WTC11 (cell line): ENCODE measurements at regions not wholly inside any gene's neighbourhood (a gene's known extent, or its start where the extent isn't known, plus 50 kb on each side); places are given as distances from the start of the nearest gene placed in this dataset.

Experiments used
- ATF2 ChIP-seq: sonication (generic); formaldehyde crosslinking; IDR thresholded peaks from 2 replicates; pipeline ENCODE4 v1.8.1; 2022; ENCODE audit warnings: low read depth, missing genetic modification reagents, borderline replicate concordance
- ATF3 ChIP-seq: sonication (generic); formaldehyde crosslinking; conservative IDR thresholded peaks from 2 replicates; pipeline ENCODE4 v1.8.1; 2022; ENCODE audit warnings: mild to moderate bottlenecking, missing genetic modification reagents
- CTCF ChIP-seq: fragments of 200-600 bp; IDR thresholded peaks from 2 replicates; pipeline ENCODE4 v1.8.0; 2022; ENCODE audit warnings: antibody characterized with exemption
- MAX ChIP-seq: sonication (generic); formaldehyde crosslinking; IDR thresholded peaks from 2 replicates; pipeline ENCODE4 v1.8.0; 2022; ENCODE audit warnings: mild to moderate bottlenecking, missing genetic modification reagents
- SOX15 ChIP-seq: fragments of 250-450 bp; sonication (Bioruptor Pico); IDR thresholded peaks from 2 replicates; pipeline ENCODE4 v1.9.0; 2021; ENCODE audit warnings: mild to moderate bottlenecking
- SP1 ChIP-seq: sonication (generic); formaldehyde crosslinking; conservative IDR thresholded peaks from 2 replicates; pipeline ENCODE4 v1.8.1; 2022; ENCODE audit warnings: missing genetic modification reagents
- ZBTB43 ChIP-seq: sonication (generic); formaldehyde crosslinking; IDR thresholded peaks from 2 replicates; pipeline ENCODE4 v1.8.1; 2023; ENCODE audit warnings: mild to moderate bottlenecking, missing genetic modification reagents
- ZNF416 ChIP-seq: fragments of 250-450 bp; sonication (Bioruptor Pico); IDR thresholded peaks from 2 replicates; pipeline ENCODE4 v1.9.0; 2021; ENCODE audit warnings: mild to moderate bottlenecking, inconsistent platforms
- TF ChIP-seq, protein P1 (sequence below): sonication (generic); formaldehyde crosslinking; IDR thresholded peaks from 2 replicates; pipeline ENCODE4 v1.8.0; 2022; ENCODE audit warnings: missing genetic modification reagents
- TF ChIP-seq, protein P2 (sequence below): sonication (generic); formaldehyde crosslinking; IDR thresholded peaks from 2 replicates; pipeline ENCODE4 v1.8.0; 2023; ENCODE audit warnings: missing genetic modification reagents, mild to moderate bottlenecking, borderline replicate concordance

- TF ChIP-seq SP1 = no peak
- no peak for TF ChIP-seq CTCF
- TF ChIP-seq MAX (CRISPR knock-in tag) = no peak
- TF ChIP-seq ZBTB43 = no peak
- TF ChIP-seq SOX15 (CRISPR knock-in tag) = no peak
- no peak for TF ChIP-seq ATF2 (CRISPR knock-in tag)
- TF ChIP-seq, protein P1, sequence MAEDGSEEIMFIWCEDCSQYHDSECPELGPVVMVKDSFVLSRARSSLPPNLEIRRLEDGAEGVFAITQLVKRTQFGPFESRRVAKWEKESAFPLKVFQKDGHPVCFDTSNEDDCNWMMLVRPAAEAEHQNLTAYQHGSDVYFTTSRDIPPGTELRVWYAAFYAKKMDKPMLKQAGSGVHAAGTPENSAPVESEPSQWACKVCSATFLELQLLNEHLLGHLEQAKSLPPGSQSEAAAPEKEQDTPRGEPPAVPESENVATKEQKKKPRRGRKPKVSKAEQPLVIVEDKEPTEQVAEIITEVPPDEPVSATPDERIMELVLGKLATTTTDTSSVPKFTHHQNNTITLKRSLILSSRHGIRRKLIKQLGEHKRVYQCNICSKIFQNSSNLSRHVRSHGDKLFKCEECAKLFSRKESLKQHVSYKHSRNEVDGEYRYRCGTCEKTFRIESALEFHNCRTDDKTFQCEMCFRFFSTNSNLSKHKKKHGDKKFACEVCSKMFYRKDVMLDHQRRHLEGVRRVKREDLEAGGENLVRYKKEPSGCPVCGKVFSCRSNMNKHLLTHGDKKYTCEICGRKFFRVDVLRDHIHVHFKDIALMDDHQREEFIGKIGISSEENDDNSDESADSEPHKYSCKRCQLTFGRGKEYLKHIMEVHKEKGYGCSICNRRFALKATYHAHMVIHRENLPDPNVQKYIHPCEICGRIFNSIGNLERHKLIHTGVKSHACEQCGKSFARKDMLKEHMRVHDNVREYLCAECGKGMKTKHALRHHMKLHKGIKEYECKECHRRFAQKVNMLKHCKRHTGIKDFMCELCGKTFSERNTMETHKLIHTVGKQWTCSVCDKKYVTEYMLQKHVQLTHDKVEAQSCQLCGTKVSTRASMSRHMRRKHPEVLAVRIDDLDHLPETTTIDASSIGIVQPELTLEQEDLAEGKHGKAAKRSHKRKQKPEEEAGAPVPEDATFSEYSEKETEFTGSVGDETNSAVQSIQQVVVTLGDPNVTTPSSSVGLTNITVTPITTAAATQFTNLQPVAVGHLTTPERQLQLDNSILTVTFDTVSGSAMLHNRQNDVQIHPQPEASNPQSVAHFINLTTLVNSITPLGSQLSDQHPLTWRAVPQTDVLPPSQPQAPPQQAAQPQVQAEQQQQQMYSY (CRISPR knock-in tag) = no peak
- TF ChIP-seq ATF3 = no peak
- no peak for TF ChIP-seq ZNF416 (CRISPR knock-in tag)
- TF ChIP-seq, protein P2, sequence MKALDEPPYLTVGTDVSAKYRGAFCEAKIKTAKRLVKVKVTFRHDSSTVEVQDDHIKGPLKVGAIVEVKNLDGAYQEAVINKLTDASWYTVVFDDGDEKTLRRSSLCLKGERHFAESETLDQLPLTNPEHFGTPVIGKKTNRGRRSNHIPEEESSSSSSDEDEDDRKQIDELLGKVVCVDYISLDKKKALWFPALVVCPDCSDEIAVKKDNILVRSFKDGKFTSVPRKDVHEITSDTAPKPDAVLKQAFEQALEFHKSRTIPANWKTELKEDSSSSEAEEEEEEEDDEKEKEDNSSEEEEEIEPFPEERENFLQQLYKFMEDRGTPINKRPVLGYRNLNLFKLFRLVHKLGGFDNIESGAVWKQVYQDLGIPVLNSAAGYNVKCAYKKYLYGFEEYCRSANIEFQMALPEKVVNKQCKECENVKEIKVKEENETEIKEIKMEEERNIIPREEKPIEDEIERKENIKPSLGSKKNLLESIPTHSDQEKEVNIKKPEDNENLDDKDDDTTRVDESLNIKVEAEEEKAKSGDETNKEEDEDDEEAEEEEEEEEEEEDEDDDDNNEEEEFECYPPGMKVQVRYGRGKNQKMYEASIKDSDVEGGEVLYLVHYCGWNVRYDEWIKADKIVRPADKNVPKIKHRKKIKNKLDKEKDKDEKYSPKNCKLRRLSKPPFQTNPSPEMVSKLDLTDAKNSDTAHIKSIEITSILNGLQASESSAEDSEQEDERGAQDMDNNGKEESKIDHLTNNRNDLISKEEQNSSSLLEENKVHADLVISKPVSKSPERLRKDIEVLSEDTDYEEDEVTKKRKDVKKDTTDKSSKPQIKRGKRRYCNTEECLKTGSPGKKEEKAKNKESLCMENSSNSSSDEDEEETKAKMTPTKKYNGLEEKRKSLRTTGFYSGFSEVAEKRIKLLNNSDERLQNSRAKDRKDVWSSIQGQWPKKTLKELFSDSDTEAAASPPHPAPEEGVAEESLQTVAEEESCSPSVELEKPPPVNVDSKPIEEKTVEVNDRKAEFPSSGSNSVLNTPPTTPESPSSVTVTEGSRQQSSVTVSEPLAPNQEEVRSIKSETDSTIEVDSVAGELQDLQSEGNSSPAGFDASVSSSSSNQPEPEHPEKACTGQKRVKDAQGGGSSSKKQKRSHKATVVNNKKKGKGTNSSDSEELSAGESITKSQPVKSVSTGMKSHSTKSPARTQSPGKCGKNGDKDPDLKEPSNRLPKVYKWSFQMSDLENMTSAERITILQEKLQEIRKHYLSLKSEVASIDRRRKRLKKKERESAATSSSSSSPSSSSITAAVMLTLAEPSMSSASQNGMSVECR (CRISPR knock-in tag) = no peak
Observed at GRCh38 chr11:23536907-23537306, 676.6 kb upstream of the CCDC179 start.
